HL-60 (cell line): ENCODE measurements at regions not wholly inside any gene's neighbourhood (a gene's known extent, or its start where the extent isn't known, plus 50 kb on each side); places are given as distances from the start of the nearest gene placed in this dataset.
A peak's percentile ranks its signal among the peaks of the same experiment; 100 is the strongest.

Experiments used
- CTCF ChIP-seq: IDR thresholded peaks from one replicate; pipeline ENCODE4 v1.5.1; 2011; ENCODE audit warnings: low read length, control low read depth, inconsistent platforms; ENCODE audit not compliant: insufficient read depth
- POLR2AphosphoS5 ChIP-seq: IDR thresholded peaks from 2 replicates; pipeline ENCODE4 v1.6.1; 2012; ENCODE audit warnings: low read depth

GRCh38 chr17:12395733-12396354 lies 269.8 kb upstream of the MYOCD start:
- TF ChIP-seq CTCF (peak; percentile 11), POLR2AphosphoS5 (no peak)
